NCI-H526 treated with DMSO at 0.1 percent for 48 hours (cell line): ENCODE measurements at regions not wholly inside any gene's neighbourhood (a gene's known extent, or its start where the extent isn't known, plus 50 kb on each side); places are given as distances from the start of the nearest gene placed in this dataset.

ENCODE experiments used
- DNase-seq: peaks from one replicate; lab custom pipeline; 2025; lab: John Stamatoyannopoulos, UW

DNA sequence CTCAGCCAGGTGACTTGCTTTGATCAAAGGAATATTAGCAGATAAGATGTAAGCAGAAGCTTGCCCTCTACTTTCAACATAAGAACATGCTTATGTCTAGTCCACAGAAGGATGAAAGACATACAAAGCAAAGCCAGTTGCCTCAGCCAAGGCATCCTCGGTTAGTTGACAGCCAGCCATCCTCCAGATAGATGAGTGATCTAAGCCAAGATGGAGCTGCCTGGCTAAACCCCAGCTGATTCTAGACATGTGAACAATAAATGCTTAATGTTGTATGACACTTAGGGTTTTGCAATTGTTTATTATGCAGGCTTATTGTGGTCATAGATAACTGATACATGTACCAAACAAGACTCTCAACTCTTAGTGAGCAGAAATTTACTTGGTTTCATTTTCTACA is 157.6 kb upstream of the TMTC2 start:
- DNase-seq: no peak

DNA sequence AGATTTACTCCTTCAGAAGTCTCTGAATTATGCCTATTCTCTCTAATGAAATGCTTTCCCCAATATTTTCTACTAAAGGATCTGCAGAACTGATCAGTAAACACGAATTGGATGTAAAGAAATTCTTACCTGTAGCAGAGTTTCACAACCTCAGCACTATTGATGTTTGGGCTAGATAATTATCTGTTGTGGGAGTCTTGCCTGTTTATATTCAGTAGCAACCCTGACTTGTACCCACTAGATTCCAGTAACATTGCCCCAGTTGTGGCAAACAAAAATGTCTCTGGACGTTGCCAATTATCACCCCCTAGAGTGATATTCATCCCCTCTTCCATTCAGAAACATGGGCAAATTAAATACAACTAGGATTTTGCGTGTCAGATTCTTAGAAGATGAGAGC is 156.8 kb upstream of the TMTC2 start:
- DNase-seq: no peak

DNA sequence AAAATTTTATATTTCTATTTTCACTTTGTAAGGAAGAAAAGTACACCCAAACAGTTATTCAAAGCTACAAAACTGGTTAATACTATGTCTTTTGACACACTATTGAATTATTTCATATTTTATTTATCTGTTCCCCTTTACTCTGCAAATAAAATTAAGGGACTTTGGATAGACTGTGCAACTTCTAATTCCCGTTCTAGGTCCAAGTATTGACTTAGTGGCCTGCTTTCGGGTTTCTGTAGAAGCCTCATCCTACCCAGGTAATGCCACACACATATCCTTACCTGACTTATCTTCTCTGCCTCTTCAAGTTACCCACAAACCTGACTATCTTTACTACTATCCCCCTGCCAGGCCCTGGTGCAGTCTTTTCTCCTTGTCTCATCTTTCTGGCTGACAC is 156.3 kb upstream of the TMTC2 start:
- no peak for DNase-seq

DNA sequence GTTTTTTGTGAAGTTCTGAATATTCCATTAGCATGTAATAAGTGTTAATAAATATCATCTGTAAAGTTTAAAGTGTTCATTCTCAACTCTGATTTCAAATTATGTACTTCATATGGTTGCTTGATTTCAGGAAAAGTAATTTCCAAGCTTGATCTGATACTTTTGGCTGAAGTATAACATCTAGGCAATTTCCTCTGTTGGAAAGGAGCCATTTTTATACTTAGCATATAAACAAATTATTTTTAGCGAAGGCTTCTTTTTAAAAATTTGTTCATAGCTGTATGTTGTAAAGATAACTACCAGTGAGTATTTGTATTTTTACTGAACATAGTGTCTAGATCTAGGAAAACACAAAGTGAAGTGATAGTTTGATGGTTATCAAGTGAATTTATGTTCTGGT is 153.4 kb upstream of the TMTC2 start:
- no peak for DNase-seq

- DNase-seq: no peak
Observed at GRCh38 chr12:82537436-82537835, 149.3 kb upstream of the TMTC2 start.

GRCh38 chr12:82554529-82554928 is 132.2 kb upstream of the TMTC2 start:
- no peak for DNase-seq

GRCh38 chr12:82555699-82556098 is 131.0 kb upstream of the TMTC2 start:
- DNase-seq: no peak

DNA sequence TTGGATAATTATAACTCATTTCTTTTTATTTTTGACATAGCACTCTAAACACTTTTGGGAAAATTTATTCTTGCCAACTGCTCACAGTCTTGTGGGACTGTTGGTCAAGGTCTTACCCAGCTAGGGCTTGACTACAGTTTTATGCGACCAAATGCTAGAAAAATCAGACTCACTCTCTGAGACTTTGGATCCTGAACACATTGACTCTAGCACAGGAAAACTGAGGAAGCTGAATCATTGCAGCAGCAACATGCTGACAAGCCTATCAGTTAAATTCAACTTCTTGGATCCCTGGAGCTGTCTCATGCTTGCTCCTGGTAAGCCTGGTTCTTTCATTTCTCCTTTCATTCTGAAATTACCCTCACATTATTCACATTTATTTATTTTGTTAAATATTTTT is 120.7 kb upstream of the TMTC2 start:
- DNase-seq: no peak

GRCh38 chr12:82567688-82568087 is 119.0 kb upstream of the TMTC2 start:
- no peak for DNase-seq

DNA sequence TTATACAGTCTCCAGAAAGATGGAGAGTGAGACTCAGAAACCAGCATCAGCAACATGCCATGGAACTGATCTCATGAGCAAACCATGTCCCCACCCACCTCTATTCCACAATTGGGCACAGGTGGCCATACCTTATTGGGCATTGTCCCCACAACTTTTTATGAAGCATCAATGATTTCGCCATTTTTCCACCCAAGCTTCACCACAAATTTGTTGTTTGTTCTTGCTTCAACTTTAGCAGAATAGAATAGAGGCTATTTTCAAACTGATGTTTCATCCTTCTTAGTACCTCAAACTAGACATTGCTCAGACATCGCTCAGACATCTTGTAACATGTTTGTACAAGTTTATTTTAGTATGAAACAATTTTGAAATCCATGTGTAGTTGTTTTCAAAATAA is 112.5 kb upstream of the TMTC2 start:
- DNase-seq: no peak

DNA sequence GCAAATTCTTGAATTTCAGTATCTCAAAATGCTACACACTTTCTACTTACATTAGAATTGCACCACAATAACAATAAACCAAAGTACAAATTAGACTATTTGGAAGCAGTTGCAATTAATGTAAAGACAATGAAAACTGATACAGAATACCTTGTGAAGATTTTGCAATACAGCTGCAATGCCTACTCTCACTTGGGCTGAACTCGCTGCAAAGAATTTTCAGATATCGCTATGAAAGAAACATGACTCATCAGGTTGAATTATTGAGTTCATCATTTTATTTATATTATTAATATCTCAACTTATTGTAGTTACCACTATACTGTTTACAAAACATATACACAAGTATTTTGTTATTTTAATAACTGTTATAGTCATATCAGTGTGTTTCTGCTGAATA is 108.0 kb upstream of the TMTC2 start:
- DNase-seq: no peak

- no peak for DNase-seq
Observed at GRCh38 chr12:82583756-82584155, 103.0 kb upstream of the TMTC2 start.

- no peak for DNase-seq
Observed at GRCh38 chr12:82593143-82593542, 93.6 kb upstream of the TMTC2 start.

DNA sequence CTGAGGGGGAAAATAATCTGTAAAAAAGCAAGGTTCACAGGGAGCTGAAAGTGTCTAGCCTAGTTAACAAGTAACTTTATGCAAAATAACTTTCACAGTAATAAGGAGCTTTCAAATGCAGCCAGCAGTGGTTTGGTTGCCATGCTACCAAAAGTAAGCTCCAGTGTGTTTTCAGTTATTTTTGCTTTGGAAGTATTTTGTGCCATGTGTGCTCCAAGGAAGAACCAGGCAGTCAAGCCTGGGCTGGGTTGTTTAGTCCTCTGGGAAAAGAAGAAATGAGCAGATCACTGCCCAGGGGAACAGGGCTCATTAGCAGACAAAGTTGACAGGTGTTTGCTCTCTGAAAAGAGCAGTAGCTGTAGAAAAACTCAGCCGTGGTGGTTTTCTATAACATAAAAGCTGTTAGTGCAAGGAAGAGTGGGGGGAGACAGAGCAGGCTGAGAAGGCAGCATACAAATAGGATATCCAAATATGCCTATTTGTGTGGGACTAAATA is 92.8 kb upstream of the TMTC2 start:
- peak; percentile 76 for DNase-seq

- no peak for DNase-seq
Observed at GRCh38 chr12:82595941-82596340, 90.8 kb upstream of the TMTC2 start.

- DNase-seq: no peak
Observed at GRCh38 chr12:82596483-82596882, 90.2 kb upstream of the TMTC2 start.

GRCh38 chr12:82600379-82600778 is 86.3 kb upstream of the TMTC2 start:
- no peak for DNase-seq

GRCh38 chr12:82603647-82604046 is 83.1 kb upstream of the TMTC2 start:
- peak; percentile 49 for DNase-seq

GRCh38 chr12:82605115-82605514 is 81.6 kb upstream of the TMTC2 start:
- DNase-seq: no peak

DNA sequence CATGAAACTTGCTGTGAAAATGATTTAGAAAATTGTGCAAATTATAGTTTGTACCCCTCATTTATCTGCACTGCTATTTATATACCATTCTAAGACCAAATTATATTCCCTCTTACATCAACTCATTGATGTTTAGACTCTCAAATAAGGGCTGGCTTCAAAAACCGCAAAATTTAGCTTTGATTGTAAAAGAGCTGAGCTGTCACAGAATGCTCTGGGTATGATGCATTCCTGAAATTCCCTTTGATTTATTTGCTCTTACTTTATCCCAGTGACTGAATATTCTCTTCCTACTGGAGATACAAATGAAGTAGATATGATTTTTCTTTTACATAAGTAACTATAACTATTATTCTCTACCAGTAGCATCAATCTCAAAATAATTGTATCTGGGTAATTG is 78.0 kb upstream of the TMTC2 start:
- DNase-seq: no peak

- no peak for DNase-seq
Observed at GRCh38 chr12:82609234-82609914, 77.3 kb upstream of the TMTC2 start.

DNA sequence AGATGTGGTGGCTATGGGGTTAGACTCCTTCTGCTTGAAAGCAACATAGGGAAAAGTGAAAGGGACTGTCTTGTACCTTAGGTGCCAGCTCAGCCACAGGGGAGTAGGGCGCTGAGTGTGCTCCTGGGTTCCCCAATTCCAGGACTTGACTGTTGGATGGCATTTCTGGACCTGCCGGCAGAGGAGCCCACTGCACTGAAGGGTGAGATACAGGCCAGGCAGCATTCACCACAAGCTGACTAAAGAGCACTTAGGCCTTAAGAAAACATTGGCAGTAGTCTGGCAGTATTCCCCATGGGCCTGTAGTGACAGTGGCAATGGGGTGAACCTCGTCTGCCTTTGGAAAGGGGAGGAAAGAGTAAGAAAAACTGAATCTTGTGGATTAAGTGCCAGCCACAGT is 67.1 kb upstream of the TMTC2 start:
- no peak for DNase-seq

DNA sequence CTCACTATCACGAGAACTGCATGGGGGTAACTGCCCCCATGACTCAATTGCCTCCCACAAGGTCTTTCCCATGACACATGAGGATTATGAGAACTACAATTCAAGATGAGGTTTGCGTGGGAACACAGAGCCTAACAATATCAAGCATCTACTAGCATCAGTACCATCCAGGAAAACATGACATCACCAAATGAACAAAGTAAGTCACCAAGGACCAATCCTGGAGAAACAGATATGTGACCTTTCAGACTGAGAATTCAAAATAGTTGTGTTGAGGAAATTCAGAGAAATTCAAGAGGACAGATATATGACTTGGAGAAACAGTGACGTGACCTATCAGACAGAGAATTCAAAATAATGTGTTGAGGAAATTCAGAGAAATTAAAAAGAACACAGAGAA is 65.8 kb upstream of the TMTC2 start:
- no peak for DNase-seq

- DNase-seq: no peak
Observed at GRCh38 chr12:82625523-82625922, 61.2 kb upstream of the TMTC2 start.
